ENCODE measurements at regions not wholly inside any gene's neighbourhood (a gene's known extent, or its start where the extent isn't known, plus 50 kb on each side); places are given as distances from the start of the nearest gene placed in this dataset.

- H2AFZ ChIP-seq (ENCODE audit: control insufficient read depth, low read length): no peak overlapping the region
- H3K27me3 ChIP-seq (ENCODE audit: control insufficient read depth, extremely low read depth, insufficient read depth, low read length): no peaks in the 10 kb centered on the region
- no peaks in the 10 kb centered on the region for H3K36me3 ChIP-seq (ENCODE audit: control insufficient read depth in 2 of 2, extremely low read depth in 1 of 2, insufficient read depth in 2 of 2, low read length in 2 of 2)
- no peaks in the 10 kb centered on the region for H3K9me1 ChIP-seq (ENCODE audit: control insufficient read depth, extremely low read depth, insufficient read depth, low read length)
- no peaks in the 10 kb centered on the region for H3K79me2 ChIP-seq (ENCODE audit: control insufficient read depth, insufficient read depth, low read length)
- no peak overlapping the region for H3K4me3 ChIP-seq (ENCODE audit: control insufficient read depth in 2 of 3, extremely low read depth in 1 of 3, insufficient read depth in 2 of 3, low read depth in 1 of 3, low read length in 3 of 3)
- dilution Hi-C loops (cut with MboI; ENCODE audit: extremely low pct_ligation_motif_present, low sequenced_read_pairs): no loop called here
- no peaks in the 10 kb centered on the region for H3K9me3 ChIP-seq (ENCODE audit: control insufficient read depth, low read depth, low read length)
- H4K20me1 ChIP-seq (ENCODE audit: control insufficient read depth, extremely low read depth, insufficient read depth, low read length): no peaks in the 10 kb centered on the region
- no peak for TF ChIP-seq EZH2 (IDR thresholded peaks at IDR 0.05; ENCODE audit: low read length)
- no peak for TF ChIP-seq CTCF (optimal IDR thresholded peaks at IDR 0.05 in 1 of 3, IDR thresholded peaks at IDR 0.05 in 1 of 3, conservative IDR thresholded peaks at IDR 0.05 in 1 of 3; ENCODE audit: extremely low read depth in 1 of 3, insufficient read depth in 2 of 3, low read length in 3 of 3)
- no peak overlapping the region for H3K9ac ChIP-seq (ENCODE audit: control insufficient read depth, extremely low read depth, insufficient read depth, low read length)
- no peak overlapping the region for H3K4me2 ChIP-seq (ENCODE audit: control insufficient read depth, extremely low read depth, insufficient read depth, low read depth, low read length)
- FAIRE-seq: no peak
- no peak for DNase-seq (ENCODE audit: low read depth, low spot score)
- no peaks in the 10 kb centered on the region for H3K4me1 ChIP-seq (ENCODE audit: control insufficient read depth, extremely low read depth, insufficient read depth, low read length)
- no peak overlapping the region for H3K27ac ChIP-seq (ENCODE audit: control insufficient read depth, insufficient read depth, low read length)
These were observed 309.1 kb upstream of the MAP2 start for GRCh38 chr2:209114588-209115240.

- Histone ChIP-seq H3K27me3 (ENCODE audit: control insufficient read depth, extremely low read depth, insufficient read depth, low read length) (no peaks in the 10 kb centered on the region), H3K9me3 (ENCODE audit: control insufficient read depth, low read depth, low read length) (no peaks in the 10 kb centered on the region), H3K9me1 (ENCODE audit: control insufficient read depth, extremely low read depth, insufficient read depth, low read length) (no peaks in the 10 kb centered on the region), H2AFZ (ENCODE audit: control insufficient read depth, low read length) (no peak overlapping the region), H3K27ac (ENCODE audit: control insufficient read depth, insufficient read depth, low read length) (no peak overlapping the region), H3K4me3 (ENCODE audit: control insufficient read depth in 2 of 3, extremely low read depth in 1 of 3, insufficient read depth in 2 of 3, low read depth in 1 of 3, low read length in 3 of 3) (no peak overlapping the region), H4K20me1 (ENCODE audit: control insufficient read depth, extremely low read depth, insufficient read depth, low read length) (no peaks in the 10 kb centered on the region), H3K4me1 (ENCODE audit: control insufficient read depth, extremely low read depth, insufficient read depth, low read length) (peaks cover 12% of the 10 kb centered on the region), H3K79me2 (ENCODE audit: control insufficient read depth, insufficient read depth, low read length) (no peaks in the 10 kb centered on the region), H3K36me3 (ENCODE audit: control insufficient read depth in 2 of 2, extremely low read depth in 1 of 2, insufficient read depth in 2 of 2, low read length in 2 of 2) (no peaks in the 10 kb centered on the region), H3K4me2 (ENCODE audit: control insufficient read depth, extremely low read depth, insufficient read depth, low read depth, low read length) (no peak overlapping the region), H3K9ac (ENCODE audit: control insufficient read depth, extremely low read depth, insufficient read depth, low read length) (no peak overlapping the region)
- DNase-seq (ENCODE audit: low read depth, low spot score) (no peak), FAIRE-seq (no peak)
- dilution Hi-C loops (cut with MboI; ENCODE audit: extremely low pct_ligation_motif_present, low sequenced_read_pairs): no loop called here
- no peak for TF ChIP-seq CTCF (optimal IDR thresholded peaks at IDR 0.05 in 1 of 3, IDR thresholded peaks at IDR 0.05 in 1 of 3, conservative IDR thresholded peaks at IDR 0.05 in 1 of 3; ENCODE audit: extremely low read depth in 1 of 3, insufficient read depth in 2 of 3, low read length in 3 of 3)
These were observed 302.2 kb upstream of the MAP2 start for GRCh38 chr2:209121691-209122090.

Data from keratinocyte (primary cell).